ENCODE measurements at regions not wholly inside any gene's neighbourhood (a gene's known extent, or its start where the extent isn't known, plus 50 kb on each side); places are given as distances from the start of the nearest gene placed in this dataset.

DNA sequence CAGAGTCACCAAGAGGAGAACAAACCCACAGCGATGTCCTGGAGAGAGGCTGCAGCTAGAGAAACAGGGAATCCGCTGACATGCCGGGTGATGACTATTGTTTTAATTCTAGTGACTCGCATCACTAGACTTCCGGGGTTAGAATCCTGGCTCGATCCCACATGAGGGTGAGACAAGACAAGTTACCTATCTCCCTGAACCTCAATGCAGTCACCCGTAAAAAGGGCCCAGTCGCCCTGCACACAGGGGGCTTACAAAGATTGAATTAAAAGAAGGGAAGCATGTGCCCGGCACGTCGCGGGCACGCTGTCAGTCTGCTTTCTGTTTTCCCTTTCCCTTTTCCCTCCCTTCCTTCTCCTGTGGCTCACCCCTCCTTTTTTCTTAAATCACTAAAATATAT is 212.9 kb upstream of the FOXF1 start:
- peak in 1 of 2 donors; percentile 37 for DNase-seq (ENCODE audit: low spot score in 2 of 2)
- no peak overlapping the region for H3K4me3 ChIP-seq (ENCODE audit: low read depth, poor library complexity, severe bottlenecking)
- intact Hi-C loops (cut with DNase I; ENCODE audit: low total_unique reads), result no loop called here
- 42 to 47% methylated on average over 13 of the region's 13 CpGs for WGBS, 2 donors
- TF ChIP-seq POLR2A (IDR thresholded peaks at IDR 0.05) (no peak), CTCF (IDR thresholded peaks at IDR 0.05) (no peak)

DNA sequence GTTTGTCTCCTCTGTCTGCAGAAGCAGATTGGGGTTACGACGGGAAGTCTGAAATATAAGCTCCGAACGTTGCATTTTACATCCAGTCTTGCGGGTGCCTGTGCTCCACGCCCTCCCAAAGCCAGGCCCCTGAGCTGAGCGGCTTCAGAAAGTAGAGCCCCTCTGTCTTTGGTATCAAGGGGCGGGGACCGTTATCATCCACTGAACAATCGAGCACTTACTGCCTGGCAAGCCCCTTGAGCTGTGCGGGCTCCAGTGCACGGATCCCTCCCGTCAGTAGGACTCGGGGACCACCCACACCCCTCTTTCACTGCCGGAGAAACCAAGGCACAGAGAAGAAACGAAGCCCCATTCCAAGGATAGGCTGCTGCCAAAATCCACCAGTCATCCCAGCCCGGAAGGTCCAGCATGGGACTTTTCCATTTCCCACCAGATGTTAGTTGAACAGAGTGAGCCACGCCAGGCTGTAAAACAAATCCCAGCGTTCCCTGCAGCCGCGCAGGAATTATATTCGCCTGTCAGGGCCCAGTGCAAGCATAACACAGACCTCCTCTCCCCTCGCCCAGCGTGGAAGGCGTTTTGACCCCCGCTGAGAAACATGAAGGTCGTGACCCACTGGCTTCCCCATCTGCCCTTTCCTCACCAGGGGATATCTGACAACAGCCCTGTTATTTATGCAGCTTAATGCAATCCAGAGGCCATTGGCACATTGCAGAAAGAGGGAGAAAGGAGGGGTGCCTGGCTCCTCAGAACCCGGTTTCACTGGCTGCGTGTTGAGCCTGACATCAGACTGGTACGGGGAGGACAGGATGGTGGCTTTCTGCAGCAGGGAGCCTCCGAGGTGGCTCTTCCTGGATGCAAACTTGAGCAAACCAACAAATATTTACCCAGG is 212.2 kb upstream of the FOXF1 start:
- H3K4me3 ChIP-seq (ENCODE audit: low read depth, poor library complexity, severe bottlenecking), result no peak overlapping the region
- no peak for TF ChIP-seq CTCF (IDR thresholded peaks at IDR 0.05)
- TF ChIP-seq POLR2A (IDR thresholded peaks at IDR 0.05), result no peak
- intact Hi-C loops (cut with DNase I; ENCODE audit: low total_unique reads), result no loop called here
- WGBS, 2 donors, result 18 to 21% methylated on average over 30 to 31 of the region's 31 CpGs
- peak in 1 of 2 donors; percentile 64 for DNase-seq (ENCODE audit: low spot score in 2 of 2)

GRCh38 chr16:86298758-86299134 is 211.6 kb upstream of the FOXF1 start:
- DNase-seq (ENCODE audit: low spot score in 2 of 2), result no peak
- no peak for TF ChIP-seq CTCF (IDR thresholded peaks at IDR 0.05)
- no peak overlapping the region for H3K4me3 ChIP-seq (ENCODE audit: low read depth, poor library complexity, severe bottlenecking)
- intact Hi-C loops (cut with DNase I; ENCODE audit: low total_unique reads), result no loop called here
- WGBS, 2 donors, result 39 to 43% methylated on average over 7 of the region's 7 CpGs

GRCh38 chr16:86299882-86300610 is 210.3 kb upstream of the FOXF1 start:
- H3K4me3 ChIP-seq (ENCODE audit: low read depth, poor library complexity, severe bottlenecking), result no peak overlapping the region
- intact Hi-C loops (cut with DNase I; ENCODE audit: low total_unique reads), result no loop called here
- 68 to 73% methylated on average over 18 of the region's 18 CpGs for WGBS, 2 donors
- no peak for TF ChIP-seq POLR2A (IDR thresholded peaks at IDR 0.05)
- no peak for TF ChIP-seq CTCF (IDR thresholded peaks at IDR 0.05)
- DNase-seq (ENCODE audit: low spot score in 2 of 2), result peak in 1 of 2 donors; percentile 58

- H3K4me3 ChIP-seq (ENCODE audit: low read depth, poor library complexity, severe bottlenecking), result no peak overlapping the region
- DNase-seq (ENCODE audit: low spot score in 2 of 2), result peak in 1 of 2 donors; percentile 58
- intact Hi-C loops (cut with DNase I; ENCODE audit: low total_unique reads), result no loop called here
- TF ChIP-seq CTCF (IDR thresholded peaks at IDR 0.05) (no peak), POLR2A (IDR thresholded peaks at IDR 0.05) (no peak)
- 7 to 11% methylated on average over 19 to 20 of the region's 20 CpGs for WGBS, 2 donors
These were observed 209.4 kb upstream of the FOXF1 start for GRCh38 chr16:86300746-86301481.

Data from lower leg skin (tissue), 4 donors.